BE2C (cell line): ENCODE measurements at regions not wholly inside any gene's neighbourhood (a gene's known extent, or its start where the extent isn't known, plus 50 kb on each side); places are given as distances from the start of the nearest gene placed in this dataset.
A peak's percentile ranks its signal among the peaks of the same experiment; 100 is the strongest.

Experiments
- DNase-seq: peaks from one replicate; pipeline ENCODE4 v3.0.0-alpha.2; 2020
- H3K27me3 ChIP-seq: fragments of 250-450 bp; sonication (Bioruptor Pico); 2 replicates; pipeline ENCODE4 v1.5.1; 2020; ENCODE audit warnings: mild to moderate bottlenecking
- H3K36me3 ChIP-seq: fragments of 250-450 bp; sonication (Bioruptor Pico); 2 replicates; pipeline ENCODE4 v1.5.1; 2020; ENCODE audit warnings: mild to moderate bottlenecking
- H3K4me1 ChIP-seq: fragments of 250-450 bp; sonication (Bioruptor Pico); 2 replicates; pipeline ENCODE4 v1.5.1; 2020
- H3K4me3 ChIP-seq: 2 replicates; pipeline ENCODE4 v1.5.1; 2011; ENCODE audit warnings: low read depth, low read length
- H3K9me3 ChIP-seq: fragments of 250-450 bp; sonication (Bioruptor Pico); 2 replicates; pipeline ENCODE4 v1.5.1; 2020
- CTCF ChIP-seq: IDR thresholded peaks from 2 replicates; pipeline ENCODE4 v1.5.1; 2012; ENCODE audit warnings: mild to moderate bottlenecking, low read depth, low read length

GRCh38 chr2:20136149-20136548 is 84.7 kb upstream of the LAPTM4A start:
- DNase-seq = no peak
- no peaks in the 10 kb centered on the region for H3K27me3 ChIP-seq
- H3K9me3 ChIP-seq = no peaks in the 10 kb centered on the region
- H3K36me3 ChIP-seq = no peaks in the 10 kb centered on the region
- H3K4me1 ChIP-seq = no peaks in the 10 kb centered on the region; the same call in 1 of the 2 replicates
- H3K4me3 ChIP-seq = no peak overlapping the region
- no peak for TF ChIP-seq CTCF

- peak; percentile 72 for DNase-seq
- no peaks in the 10 kb centered on the region for H3K36me3 ChIP-seq
- H3K27me3 ChIP-seq = no peaks in the 10 kb centered on the region
- H3K4me3 ChIP-seq = no peak overlapping the region
- H3K4me1 ChIP-seq = no peaks in the 10 kb centered on the region; the same call in 1 of the 2 replicates
- TF ChIP-seq CTCF = peak; percentile 84
- H3K9me3 ChIP-seq = no peaks in the 10 kb centered on the region
Observed at GRCh38 chr2:20135631-20136050, 84.2 kb upstream of the LAPTM4A start.

- no peaks in the 10 kb centered on the region; the same call in 1 of the 2 replicates for H3K4me1 ChIP-seq
- H3K36me3 ChIP-seq = no peaks in the 10 kb centered on the region
- TF ChIP-seq CTCF = no peak
- no peak for DNase-seq
- H3K9me3 ChIP-seq = no peaks in the 10 kb centered on the region
- H3K4me3 ChIP-seq = no peak overlapping the region
- H3K27me3 ChIP-seq = no peaks in the 10 kb centered on the region
Observed at GRCh38 chr2:20132990-20133535, 81.6 kb upstream of the LAPTM4A start.

- H3K4me1 ChIP-seq = no peaks in the 10 kb centered on the region; the same call in 1 of the 2 replicates
- no peaks in the 10 kb centered on the region for H3K27me3 ChIP-seq
- no peaks in the 10 kb centered on the region for H3K36me3 ChIP-seq
- H3K9me3 ChIP-seq = no peaks in the 10 kb centered on the region
- no peak for TF ChIP-seq CTCF
- H3K4me3 ChIP-seq = no peak overlapping the region
- DNase-seq = no peak
Observed at GRCh38 chr2:20130821-20131645, 79.6 kb upstream of the LAPTM4A start.

GRCh38 chr2:20130160-20130560 is 78.7 kb upstream of the LAPTM4A start:
- H3K9me3 ChIP-seq = no peaks in the 10 kb centered on the region
- H3K4me1 ChIP-seq = no peaks in the 10 kb centered on the region
- TF ChIP-seq CTCF = no peak
- no peaks in the 10 kb centered on the region for H3K36me3 ChIP-seq
- H3K27me3 ChIP-seq = no peaks in the 10 kb centered on the region
- no peak for DNase-seq
- H3K4me3 ChIP-seq = no peak overlapping the region
